ENCODE measurements at regions not wholly inside any gene's neighbourhood (a gene's known extent, or its start where the extent isn't known, plus 50 kb on each side); places are given as distances from the start of the nearest gene placed in this dataset.

DNA sequence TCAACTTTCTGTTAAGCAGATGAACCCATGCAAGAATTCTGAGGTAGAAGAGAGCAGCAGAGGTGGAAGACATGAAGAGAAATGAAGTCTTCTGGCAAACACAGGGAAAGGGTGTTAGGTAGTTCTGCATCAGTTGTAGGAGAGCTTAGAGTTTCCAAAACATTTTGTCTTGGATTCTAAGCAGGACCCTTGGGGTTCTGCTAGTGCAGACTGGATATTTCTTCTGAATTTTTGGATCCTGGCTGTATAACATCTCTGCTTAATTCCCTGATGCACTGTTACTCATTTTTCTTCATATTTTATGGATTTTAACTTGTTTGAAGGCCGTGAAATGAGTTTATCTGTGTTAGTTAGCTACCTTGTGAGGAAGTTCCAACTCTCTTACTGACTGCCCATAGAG lies 208.7 kb upstream of the SLC35G4 start:
- no peaks in the 10 kb centered on the region for H3K9me3 ChIP-seq
- no peak overlapping the region for H3K4me2 ChIP-seq
- H3K27ac ChIP-seq (ENCODE audit: low read depth in 2 of 2, low read length in 1 of 2) = no peak overlapping the region
- ChIA-PET CTCF (no interaction called here), POLR2A (no interaction called here)
- H3K9ac ChIP-seq = no peak overlapping the region
- H3K79me2 ChIP-seq (ENCODE audit: insufficient read depth) = no peaks in the 10 kb centered on the region
- no peaks in the 10 kb centered on the region for H3K36me3 ChIP-seq (replicated peaks in 1 of 2; ENCODE audit: control insufficient read depth in 1 of 2, insufficient read depth in 2 of 2, low read length in 1 of 2)
- WGBS (ENCODE audit: low lambda C conversion rate) = 0% methylated on average over 1 of the region's 1 CpG
- no peaks in the 10 kb centered on the region for H3K9me2 ChIP-seq
- TF ChIP-seq, protein P1, sequence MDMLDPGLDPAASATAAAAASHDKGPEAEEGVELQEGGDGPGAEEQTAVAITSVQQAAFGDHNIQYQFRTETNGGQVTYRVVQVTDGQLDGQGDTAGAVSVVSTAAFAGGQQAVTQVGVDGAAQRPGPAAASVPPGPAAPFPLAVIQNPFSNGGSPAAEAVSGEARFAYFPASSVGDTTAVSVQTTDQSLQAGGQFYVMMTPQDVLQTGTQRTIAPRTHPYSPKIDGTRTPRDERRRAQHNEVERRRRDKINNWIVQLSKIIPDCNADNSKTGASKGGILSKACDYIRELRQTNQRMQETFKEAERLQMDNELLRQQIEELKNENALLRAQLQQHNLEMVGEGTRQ (IDR thresholded peaks at IDR 0.05; ENCODE audit: borderline replicate concordance, low read depth, low read length) = no peak
- TF ChIP-seq EZH2phosphoT487 (IDR thresholded peaks at IDR 0.05; ENCODE audit: borderline replicate concordance, low read depth) (no peak), SIN3A (IDR thresholded peaks at IDR 0.05; ENCODE audit: borderline replicate concordance, low read depth, low read length) (no peak), MXI1 (IDR thresholded peaks at IDR 0.05; ENCODE audit: low read depth, low read length) (no peak), FOXM1 (IDR thresholded peaks at IDR 0.05; ENCODE audit: low read depth) (no peak), SMC3 (IDR thresholded peaks at IDR 0.05; ENCODE audit: low read depth, low read length) (no peak), RAD21 (IDR thresholded peaks at IDR 0.05; ENCODE audit: low read length) (no peak), GATA2 (CRISPR knock-in tag; IDR thresholded peaks at IDR 0.05) (no peak), POLR2AphosphoS5 (IDR thresholded peaks at IDR 0.05; ENCODE audit: low read depth, low read length) (no peak), MAX (IDR thresholded peaks at IDR 0.05; ENCODE audit: low read depth) (no peak), NFIC (IDR thresholded peaks at IDR 0.05; ENCODE audit: borderline replicate concordance) (no peak), CHD2 (IDR thresholded peaks at IDR 0.05; ENCODE audit: low read length, partially characterized antibody) (no peak)
- TF ChIP-seq, protein P2, sequence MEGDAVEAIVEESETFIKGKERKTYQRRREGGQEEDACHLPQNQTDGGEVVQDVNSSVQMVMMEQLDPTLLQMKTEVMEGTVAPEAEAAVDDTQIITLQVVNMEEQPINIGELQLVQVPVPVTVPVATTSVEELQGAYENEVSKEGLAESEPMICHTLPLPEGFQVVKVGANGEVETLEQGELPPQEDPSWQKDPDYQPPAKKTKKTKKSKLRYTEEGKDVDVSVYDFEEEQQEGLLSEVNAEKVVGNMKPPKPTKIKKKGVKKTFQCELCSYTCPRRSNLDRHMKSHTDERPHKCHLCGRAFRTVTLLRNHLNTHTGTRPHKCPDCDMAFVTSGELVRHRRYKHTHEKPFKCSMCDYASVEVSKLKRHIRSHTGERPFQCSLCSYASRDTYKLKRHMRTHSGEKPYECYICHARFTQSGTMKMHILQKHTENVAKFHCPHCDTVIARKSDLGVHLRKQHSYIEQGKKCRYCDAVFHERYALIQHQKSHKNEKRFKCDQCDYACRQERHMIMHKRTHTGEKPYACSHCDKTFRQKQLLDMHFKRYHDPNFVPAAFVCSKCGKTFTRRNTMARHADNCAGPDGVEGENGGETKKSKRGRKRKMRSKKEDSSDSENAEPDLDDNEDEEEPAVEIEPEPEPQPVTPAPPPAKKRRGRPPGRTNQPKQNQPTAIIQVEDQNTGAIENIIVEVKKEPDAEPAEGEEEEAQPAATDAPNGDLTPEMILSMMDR (IDR thresholded peaks at IDR 0.05) = no peak
- TF ChIP-seq, protein P3, sequence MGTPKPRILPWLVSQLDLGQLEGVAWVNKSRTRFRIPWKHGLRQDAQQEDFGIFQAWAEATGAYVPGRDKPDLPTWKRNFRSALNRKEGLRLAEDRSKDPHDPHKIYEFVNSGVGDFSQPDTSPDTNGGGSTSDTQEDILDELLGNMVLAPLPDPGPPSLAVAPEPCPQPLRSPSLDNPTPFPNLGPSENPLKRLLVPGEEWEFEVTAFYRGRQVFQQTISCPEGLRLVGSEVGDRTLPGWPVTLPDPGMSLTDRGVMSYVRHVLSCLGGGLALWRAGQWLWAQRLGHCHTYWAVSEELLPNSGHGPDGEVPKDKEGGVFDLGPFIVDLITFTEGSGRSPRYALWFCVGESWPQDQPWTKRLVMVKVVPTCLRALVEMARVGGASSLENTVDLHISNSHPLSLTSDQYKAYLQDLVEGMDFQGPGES (IDR thresholded peaks at IDR 0.05; ENCODE audit: low read depth, low read length) = no peak
- DNase-seq = no peak
- H3K27me3 ChIP-seq (ENCODE audit: insufficient read depth) = no peaks in the 10 kb centered on the region; the same call in 1 of the 2 replicates
- no peaks in the 10 kb centered on the region for H4K20me1 ChIP-seq (ENCODE audit: insufficient read depth)
- no peak overlapping the region for H3K4me3 ChIP-seq (ENCODE audit: low read depth in 2 of 2, low read length in 1 of 2)
- H2AFZ ChIP-seq (ENCODE audit: low read depth) = no peak overlapping the region
- H3K4me1 ChIP-seq (ENCODE audit: control insufficient read depth in 1 of 2, insufficient read depth in 2 of 2, low read depth in 1 of 2, low read length in 1 of 2) = no peaks in the 10 kb centered on the region
- H3F3A ChIP-seq (replicated peaks; ENCODE audit: insufficient read depth) = no peaks in the 10 kb centered on the region

DNA sequence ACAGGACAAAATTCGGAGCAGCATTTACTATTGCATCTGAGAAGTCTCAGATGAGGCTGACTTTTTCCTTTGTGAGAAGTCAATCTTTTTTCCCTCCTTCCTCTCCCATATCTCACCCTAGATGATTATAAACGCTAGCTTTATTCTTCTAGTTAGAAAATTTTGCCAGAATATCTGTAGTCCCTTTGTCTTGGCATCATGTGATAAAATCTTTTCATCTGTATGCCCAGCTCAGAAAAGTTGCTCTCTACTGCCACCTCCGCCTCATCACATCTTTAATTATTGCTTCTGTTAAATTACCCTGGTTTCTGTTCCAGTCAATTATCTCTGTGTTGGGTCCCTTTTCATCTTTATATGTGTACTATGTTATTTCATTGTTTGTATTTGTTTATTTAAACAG lies 210.8 kb upstream of the SLC35G4 start:
- Histone ChIP-seq H3K9me2 (no peaks in the 10 kb centered on the region), H2AFZ (ENCODE audit: low read depth) (no peak overlapping the region), H3K4me1 (ENCODE audit: control insufficient read depth in 1 of 2, insufficient read depth in 2 of 2, low read depth in 1 of 2, low read length in 1 of 2) (no peaks in the 10 kb centered on the region), H3K27me3 (ENCODE audit: insufficient read depth) (no peaks in the 10 kb centered on the region; the same call in 1 of the 2 replicates), H3K36me3 (replicated peaks in 1 of 2; ENCODE audit: control insufficient read depth in 1 of 2, insufficient read depth in 2 of 2, low read length in 1 of 2) (no peaks in the 10 kb centered on the region), H3K9me3 (no peaks in the 10 kb centered on the region), H3K27ac (ENCODE audit: low read depth in 2 of 2, low read length in 1 of 2) (no peak overlapping the region), H3F3A (replicated peaks; ENCODE audit: insufficient read depth) (no peaks in the 10 kb centered on the region), H3K4me2 (no peak overlapping the region), H3K9ac (no peak overlapping the region), H3K4me3 (ENCODE audit: low read depth in 2 of 2, low read length in 1 of 2) (no peak overlapping the region), H4K20me1 (ENCODE audit: insufficient read depth) (no peaks in the 10 kb centered on the region), H3K79me2 (ENCODE audit: insufficient read depth) (no peaks in the 10 kb centered on the region)
- ChIA-PET POLR2A (no interaction called here), CTCF (no interaction called here)
- no peak for DNase-seq
- 8% methylated on average over 3 of the region's 3 CpGs for WGBS (ENCODE audit: low lambda C conversion rate)
- TF ChIP-seq POLR2AphosphoS5 (IDR thresholded peaks at IDR 0.05; ENCODE audit: low read depth, low read length) (no peak), REST (IDR thresholded peaks at IDR 0.05; ENCODE audit: low read depth, low read length) (no peak), RAD21 (IDR thresholded peaks at IDR 0.05; ENCODE audit: low read length) (peak; percentile 18; the same call in 1 of the 2 replicates), SMC3 (IDR thresholded peaks at IDR 0.05; ENCODE audit: low read depth, low read length) (no peak)
- TF ChIP-seq, protein P2 (IDR thresholded peaks at IDR 0.05) = peak; percentile 54
